ENCODE measurements at regions not wholly inside any gene's neighbourhood (a gene's known extent, or its start where the extent isn't known, plus 50 kb on each side); places are given as distances from the start of the nearest gene placed in this dataset.

DNA sequence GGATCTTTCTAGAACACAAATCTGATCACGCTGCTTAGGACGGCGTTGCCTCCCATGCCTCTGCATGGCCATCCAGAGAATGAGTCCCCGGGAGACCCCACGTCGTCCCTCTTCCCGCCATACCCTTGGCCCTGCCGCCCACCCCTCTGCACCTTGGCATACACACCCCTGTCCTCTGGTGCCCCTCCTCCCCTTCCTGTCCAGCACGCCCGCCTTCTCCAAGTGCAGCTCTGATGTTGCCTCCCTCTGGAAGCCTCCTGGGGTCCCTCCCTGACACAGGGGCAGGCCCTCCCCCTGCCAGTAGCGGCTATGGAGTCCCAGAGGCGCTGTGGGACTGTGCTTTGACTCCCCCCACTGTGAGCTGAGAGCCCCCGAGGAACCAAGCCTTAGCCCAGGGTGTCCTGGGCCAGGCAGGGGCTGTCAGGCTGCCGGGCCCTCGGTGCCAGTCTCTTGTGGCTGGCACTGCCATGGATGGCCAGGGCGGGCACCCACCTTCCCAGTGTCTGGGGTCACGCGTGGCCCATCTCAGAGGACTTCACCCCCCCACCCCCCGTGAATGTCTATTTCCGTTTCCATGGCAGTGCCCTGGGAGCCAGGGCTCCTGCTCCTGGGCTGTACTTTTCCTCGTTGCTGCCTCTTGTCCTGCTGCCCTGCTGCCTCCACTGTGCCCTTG is 70.5 kb upstream of the RNU6ATAC start:
- Histone ChIP-seq H2AK5ac (ENCODE audit: low read depth, low read length) (no peak overlapping the region), H2BK120ac (replicated peaks; ENCODE audit: low read depth, low read length) (no peak overlapping the region), H3K4me2 (ENCODE audit: insufficient read depth in 1 of 2, low read depth in 2 of 2, low read length in 2 of 2) (no peak overlapping the region), H3K4ac (replicated peaks; ENCODE audit: insufficient read length, low read depth, low read length) (no peak overlapping the region), H2AFZ (ENCODE audit: low read length) (no peak overlapping the region), H3K27ac (ENCODE audit: low read depth, low read length) (no peak overlapping the region; the same call in 1 of the 2 replicates), H4K20me1 (replicated peaks in 1 of 2; ENCODE audit: control insufficient read depth in 1 of 2, insufficient read depth in 2 of 2, low read length in 2 of 2) (no peaks in the 10 kb centered on the region), H2BK15ac (ENCODE audit: low read length) (no peak overlapping the region), H2BK20ac (ENCODE audit: low read length) (no peak overlapping the region), H3K9me3 (ENCODE audit: insufficient read depth in 2 of 2, low read depth in 1 of 2, low read length in 1 of 2) (no peaks in the 10 kb centered on the region), H3K4me3 (ENCODE audit: extremely low read depth in 1 of 4, insufficient read depth in 2 of 4, low read depth in 3 of 4, low read length in 4 of 4) (no peak overlapping the region), H3K14ac (ENCODE audit: insufficient read length) (no peak overlapping the region), H4K5ac (ENCODE audit: insufficient read length, low read depth, low read length) (no peak overlapping the region), H3K56ac (replicated peaks; ENCODE audit: insufficient read length, low read depth, low read length) (no peak overlapping the region), H3K9ac (replicated peaks in 1 of 4; ENCODE audit: extremely low read depth in 1 of 4, low read depth in 3 of 4, low read length in 3 of 4) (no peak overlapping the region), H4K8ac (ENCODE audit: extremely low read depth, insufficient read depth, low read length) (no peak overlapping the region), H2BK5ac (ENCODE audit: low read depth, low read length) (no peak overlapping the region; the same call in 1 of the 2 replicates), H3K79me2 (ENCODE audit: control insufficient read depth in 1 of 2, insufficient read depth in 2 of 2, low read length in 2 of 2) (no peaks in the 10 kb centered on the region), H4K91ac (replicated peaks; ENCODE audit: insufficient read length, low read length) (no peak overlapping the region), H3K79me1 (ENCODE audit: low read depth, low read length) (peaks cover 3% of the 10 kb centered on the region; the same call in 1 of the 2 replicates), H3K36me3 (ENCODE audit: control insufficient read depth in 2 of 4, insufficient read depth in 4 of 4, low read length in 3 of 4) (no peaks in the 10 kb centered on the region), H3K18ac (ENCODE audit: extremely low read depth, low read length) (no peak overlapping the region), H3K23ac (ENCODE audit: insufficient read length) (no peak overlapping the region), H3K4me1 (replicated peaks in 1 of 4; ENCODE audit: control insufficient read depth in 3 of 4, insufficient read depth in 4 of 4, low read length in 3 of 4) (no peaks in the 10 kb centered on the region), H2BK12ac (ENCODE audit: low read depth, low read length) (no peak overlapping the region), H3K23me2 (ENCODE audit: low read depth, low read length) (no peaks in the 10 kb centered on the region), H3K27me3 (replicated peaks in 1 of 4; ENCODE audit: control insufficient read depth in 3 of 4, extremely low read depth in 1 of 4, insufficient read depth in 3 of 4, low read length in 3 of 4) (no peaks in the 10 kb centered on the region; a peak in 1 of 7 replicates)
- TF ChIP-seq RNF2 (IDR thresholded peaks at IDR 0.05; ENCODE audit: borderline replicate concordance, low read depth, low read length, missing control alignments, poor library complexity, severe bottlenecking) (no peak), EZH2 (IDR thresholded peaks at IDR 0.05; ENCODE audit: low read depth, low read length, severe bottlenecking) (no peak), BRCA1 (IDR thresholded peaks at IDR 0.05; ENCODE audit: low read depth, low read length) (no peak), KDM4A (IDR thresholded peaks at IDR 0.05; ENCODE audit: low read depth, low read length, severe bottlenecking) (no peak), SAP30 (IDR thresholded peaks at IDR 0.05; ENCODE audit: insufficient read depth, insufficient replicate concordance, low read length) (no peak), TAF7 (optimal IDR thresholded peaks at IDR 0.05; ENCODE audit: borderline replicate concordance, low read depth, low read length) (no peak), SUZ12 (IDR thresholded peaks at IDR 0.05; ENCODE audit: low read length) (no peak), ZNF274 (IDR thresholded peaks at IDR 0.05; ENCODE audit: borderline replicate concordance, extremely low read depth, low read length) (no peak), CBX5 (IDR thresholded peaks at IDR 0.05; ENCODE audit: low read depth, low read length) (no peak), EGR1 (IDR thresholded peaks at IDR 0.05; ENCODE audit: borderline replicate concordance, low read depth, low read length) (no peak)
- DNase-seq (ENCODE audit: low read depth in 1 of 2, low spot score in 2 of 2) = no peak
- ChIA-PET CTCF (ENCODE audit: partially characterized antibody) (interaction anchor here (0.6 kb wide), 1 partner anchor 22 kb away, joined by 3 read pairs; no protein-coding TSS in a partner anchor), POLR2A (ENCODE audit: partially characterized antibody) (no interaction called here)
- FAIRE-seq = no peak
- 88% methylated on average over 11 of the region's 21 CpGs; no CpG with 5 or more reads in 1 of the 2 experiments for WGBS, 2 experiments (ENCODE audit: extremely low coverage in 1 of 2, insufficient coverage in 1 of 2, insufficient read length in 1 of 2, insufficient replicate concordance in 2 of 2, low coverage in 1 of 2, low lambda C conversion rate in 2 of 2, missing lambda C conversion rate in 1 of 2)
